ENCODE measurements at regions not wholly inside any gene's neighbourhood (a gene's known extent, or its start where the extent isn't known, plus 50 kb on each side); places are given as distances from the start of the nearest gene placed in this dataset.

DNA sequence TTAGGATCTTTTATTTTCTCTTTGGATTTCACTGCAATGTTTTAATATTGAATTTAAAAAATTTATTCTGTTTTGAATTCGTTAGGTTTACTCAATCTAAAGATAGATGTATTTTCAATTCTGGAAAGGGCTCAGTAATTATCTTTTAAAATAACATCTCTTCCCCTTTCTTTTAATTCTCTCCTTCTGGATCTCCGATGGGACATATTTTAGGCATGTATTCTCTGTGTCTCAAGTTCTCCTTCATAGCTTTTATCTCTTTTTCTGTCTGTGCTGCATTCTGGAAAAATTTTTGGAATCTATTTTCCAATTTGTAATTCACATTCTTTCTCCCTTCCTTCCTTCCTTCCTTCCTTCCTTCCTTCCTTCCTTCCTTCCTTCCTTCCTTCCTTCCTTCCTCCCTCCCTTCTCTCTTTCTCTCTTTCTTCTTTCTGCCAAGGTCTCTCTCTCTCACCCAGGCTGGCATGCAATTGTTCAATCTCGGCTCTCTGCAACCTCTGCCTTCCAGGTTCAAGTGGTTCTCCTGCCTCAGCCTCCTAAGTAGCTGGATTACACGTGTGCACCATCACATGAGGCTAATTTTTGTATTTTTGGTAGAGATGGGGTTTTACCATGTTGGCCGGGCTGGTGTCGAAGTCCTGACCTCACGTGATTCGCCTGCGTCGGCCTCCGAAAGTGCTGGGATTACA is 98.5 kb upstream of the CTTNBP2 start:
- TF ChIP-seq, protein P1, sequence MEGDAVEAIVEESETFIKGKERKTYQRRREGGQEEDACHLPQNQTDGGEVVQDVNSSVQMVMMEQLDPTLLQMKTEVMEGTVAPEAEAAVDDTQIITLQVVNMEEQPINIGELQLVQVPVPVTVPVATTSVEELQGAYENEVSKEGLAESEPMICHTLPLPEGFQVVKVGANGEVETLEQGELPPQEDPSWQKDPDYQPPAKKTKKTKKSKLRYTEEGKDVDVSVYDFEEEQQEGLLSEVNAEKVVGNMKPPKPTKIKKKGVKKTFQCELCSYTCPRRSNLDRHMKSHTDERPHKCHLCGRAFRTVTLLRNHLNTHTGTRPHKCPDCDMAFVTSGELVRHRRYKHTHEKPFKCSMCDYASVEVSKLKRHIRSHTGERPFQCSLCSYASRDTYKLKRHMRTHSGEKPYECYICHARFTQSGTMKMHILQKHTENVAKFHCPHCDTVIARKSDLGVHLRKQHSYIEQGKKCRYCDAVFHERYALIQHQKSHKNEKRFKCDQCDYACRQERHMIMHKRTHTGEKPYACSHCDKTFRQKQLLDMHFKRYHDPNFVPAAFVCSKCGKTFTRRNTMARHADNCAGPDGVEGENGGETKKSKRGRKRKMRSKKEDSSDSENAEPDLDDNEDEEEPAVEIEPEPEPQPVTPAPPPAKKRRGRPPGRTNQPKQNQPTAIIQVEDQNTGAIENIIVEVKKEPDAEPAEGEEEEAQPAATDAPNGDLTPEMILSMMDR (IDR thresholded peaks at IDR 0.05; ENCODE audit: insufficient read depth, missing control alignments) = no peak
- FAIRE-seq (no peak), DNase-seq (ENCODE audit: insufficient read length, low spot score) (no peak)

DNA sequence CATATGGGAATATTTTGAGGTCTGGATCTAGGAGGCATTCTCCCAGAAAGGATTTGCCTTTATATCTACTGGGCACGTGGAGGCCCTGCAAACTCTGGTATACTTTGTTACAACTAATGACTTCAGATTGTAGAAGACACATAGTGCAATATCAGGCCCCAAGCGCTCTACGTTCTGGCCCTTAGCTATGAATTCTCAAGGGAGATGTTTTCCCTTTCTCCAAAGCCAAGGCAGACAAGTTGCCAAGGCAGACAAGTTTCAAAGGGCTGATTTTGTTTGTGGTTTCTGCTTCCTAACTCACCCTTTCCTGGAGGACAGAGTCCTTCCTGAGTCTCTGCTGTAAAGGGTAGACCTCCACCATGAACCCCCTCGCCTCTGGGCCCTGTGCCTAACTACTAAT is 99.4 kb upstream of the CTTNBP2 start:
- TF ChIP-seq, protein P1 (IDR thresholded peaks at IDR 0.05; ENCODE audit: insufficient read depth, missing control alignments) = no peak
- no peak for FAIRE-seq
- DNase-seq (ENCODE audit: insufficient read length, low spot score) = no peak

- TF ChIP-seq, protein P1 (IDR thresholded peaks at IDR 0.05; ENCODE audit: insufficient read depth, missing control alignments) = no peak
- FAIRE-seq (no peak), DNase-seq (ENCODE audit: insufficient read length, low spot score) (no peak)
Measured at GRCh38 chr7:117973975-117974374, 100.7 kb upstream of the CTTNBP2 start.

DNA sequence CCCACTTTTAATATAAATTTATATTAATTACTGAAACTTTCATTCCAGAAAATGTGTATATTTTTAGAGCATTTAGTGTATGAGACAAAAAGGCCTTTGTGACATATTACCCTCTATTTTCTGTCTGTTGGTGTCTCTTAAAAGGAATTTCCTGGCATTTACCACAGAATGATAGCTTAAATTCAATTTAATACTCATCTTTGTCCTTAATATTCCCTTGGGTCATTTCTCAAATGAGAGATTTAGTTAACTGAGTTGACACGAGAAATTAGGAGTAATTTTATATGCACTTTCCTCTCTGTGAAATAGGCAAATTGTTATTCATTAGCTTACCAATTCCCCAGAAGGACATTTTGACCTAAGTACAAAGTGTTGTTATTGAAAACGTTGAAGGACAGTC is 101.7 kb upstream of the CTTNBP2 start:
- no peak for DNase-seq (ENCODE audit: insufficient read length, low spot score)
- TF ChIP-seq, protein P1 (IDR thresholded peaks at IDR 0.05; ENCODE audit: insufficient read depth, missing control alignments) = no peak
- FAIRE-seq = no peak

GRCh38 chr7:117975476-117975875 is 102.2 kb upstream of the CTTNBP2 start:
- FAIRE-seq = no peak
- no peak for DNase-seq (ENCODE audit: insufficient read length, low spot score)
- TF ChIP-seq, protein P1 (IDR thresholded peaks at IDR 0.05; ENCODE audit: insufficient read depth, missing control alignments) = no peak

- TF ChIP-seq, protein P1 (IDR thresholded peaks at IDR 0.05; ENCODE audit: insufficient read depth, missing control alignments) = no peak
- FAIRE-seq (no peak), DNase-seq (ENCODE audit: insufficient read length, low spot score) (no peak)
Measured at GRCh38 chr7:117979954-117980497, 106.8 kb upstream of the CTTNBP2 start.
